PC-9 (cell line): ENCODE measurements at regions not wholly inside any gene's neighbourhood (a gene's known extent, or its start where the extent isn't known, plus 50 kb on each side); places are given as distances from the start of the nearest gene placed in this dataset.
A peak's percentile ranks its signal among the peaks of the same experiment; 100 is the strongest.

Experiments
- BruUV-seq: library from RNA; stranded (reverse); fragments of 400-500 nt; replicated peaks from 2 replicates; lab custom pipeline; 2021; lab: Mats Ljungman, UMichigan
- CTCF ChIA-PET: fragments of 300-600 bp; sonication (Branson Sonifier 250); formaldehyde crosslinking; loops from one replicate; lab custom pipeline; 2022; ENCODE audit warnings: antibody characterized with exemption; lab: Charles Lee
- POLR2A ChIA-PET: fragments of 300-600 bp; sonication (Branson Sonifier 250); formaldehyde crosslinking; loops from one replicate; lab custom pipeline; 2022; ENCODE audit warnings: antibody characterized with exemption; ENCODE audit not compliant: unreplicated experiment; lab: Charles Lee
- DNase-seq, 2 experiments: peaks; one replicate each; pipeline versions ENCODE4 v3.0.0 to v3.0.0-alpha.2; 2015 to 2022; ENCODE audit warnings: mixed read lengths in 1 of 2
- H2AFZ ChIP-seq: fragments of 200-600 bp; sonication (generic); 2 replicates; pipeline ENCODE4 v1.8.1; 2017; ENCODE audit warnings: antibody characterized with exemption
- H3F3A ChIP-seq: fragments of 200-600 bp; sonication (generic); 2 replicates; pipeline ENCODE4 v1.8.1; 2017; ENCODE audit warnings: antibody characterized with exemption, mild to moderate bottlenecking, low read depth; ENCODE audit not compliant: insufficient read depth
- H3K27ac ChIP-seq: fragments of 200-600 bp; sonication (generic); 2 replicates; pipeline ENCODE4 v1.6.1; 2016; ENCODE audit warnings: mixed run types
- H3K27me3 ChIP-seq: fragments of 200-600 bp; sonication (generic); 2 replicates; pipeline ENCODE4 v1.6.1; 2016; ENCODE audit warnings: low read depth, mixed run types; ENCODE audit not compliant: insufficient read depth
- H3K36me3 ChIP-seq: fragments of 200-600 bp; sonication (generic); 2 replicates; pipeline ENCODE4 v1.6.1; 2016; ENCODE audit warnings: low read depth, mixed run types
- H3K4me1 ChIP-seq: fragments of 200-600 bp; sonication (generic); replicated peaks from 2 replicates; pipeline ENCODE4 v1.6.1; 2016; ENCODE audit warnings: mixed run types; ENCODE audit not compliant: insufficient read depth
- H3K4me2 ChIP-seq: fragments of 200-600 bp; sonication (generic); 2 replicates; pipeline ENCODE4 v1.6.1; 2017; ENCODE audit warnings: mixed run types
- H3K4me3 ChIP-seq: fragments of 200-600 bp; sonication (generic); 2 replicates; pipeline ENCODE4 v1.6.1; 2016; ENCODE audit warnings: mixed run types
- H3K79me2 ChIP-seq: fragments of 200-600 bp; sonication (generic); 2 replicates; pipeline ENCODE4 v1.6.1; 2017; ENCODE audit warnings: low read depth, mixed run types
- H3K9me2 ChIP-seq: fragments of 200-600 bp; sonication (generic); 2 replicates; pipeline ENCODE4 v1.8.1; 2017; ENCODE audit warnings: mild to moderate bottlenecking; ENCODE audit not compliant: insufficient read depth
- H3K9me3 ChIP-seq: fragments of 200-600 bp; sonication (generic); 2 replicates; pipeline ENCODE4 v1.8.1; 2016; ENCODE audit warnings: low read depth; ENCODE audit not compliant: insufficient read depth
- H4K20me1 ChIP-seq: fragments of 200-600 bp; sonication (generic); 2 replicates; pipeline ENCODE4 v1.8.1; 2017; ENCODE audit not compliant: insufficient read depth
- EZH2 ChIP-seq: fragments of 200-600 bp; sonication (generic); IDR thresholded peaks from 2 replicates; pipeline ENCODE4 v1.8.0; 2017; ENCODE audit warnings: antibody characterized with exemption, low read depth
- intact Hi-C: fragments of 100-400 bp; cut with micrococcal nuclease; formaldehyde crosslinking; loops from one replicate; pipeline ENCODE4 v1.10.0; 2022; ENCODE audit not compliant: unreplicated experiment
- TF ChIP-seq, protein P1 (sequence below): fragments of 200-600 bp; sonication (generic); conservative IDR thresholded peaks from 2 replicates; pipeline ENCODE4 v1.6.1; 2017; ENCODE audit warnings: mixed run types, antibody characterized with exemption, mild to moderate bottlenecking, moderate library complexity

- TF ChIP-seq, protein P1, sequence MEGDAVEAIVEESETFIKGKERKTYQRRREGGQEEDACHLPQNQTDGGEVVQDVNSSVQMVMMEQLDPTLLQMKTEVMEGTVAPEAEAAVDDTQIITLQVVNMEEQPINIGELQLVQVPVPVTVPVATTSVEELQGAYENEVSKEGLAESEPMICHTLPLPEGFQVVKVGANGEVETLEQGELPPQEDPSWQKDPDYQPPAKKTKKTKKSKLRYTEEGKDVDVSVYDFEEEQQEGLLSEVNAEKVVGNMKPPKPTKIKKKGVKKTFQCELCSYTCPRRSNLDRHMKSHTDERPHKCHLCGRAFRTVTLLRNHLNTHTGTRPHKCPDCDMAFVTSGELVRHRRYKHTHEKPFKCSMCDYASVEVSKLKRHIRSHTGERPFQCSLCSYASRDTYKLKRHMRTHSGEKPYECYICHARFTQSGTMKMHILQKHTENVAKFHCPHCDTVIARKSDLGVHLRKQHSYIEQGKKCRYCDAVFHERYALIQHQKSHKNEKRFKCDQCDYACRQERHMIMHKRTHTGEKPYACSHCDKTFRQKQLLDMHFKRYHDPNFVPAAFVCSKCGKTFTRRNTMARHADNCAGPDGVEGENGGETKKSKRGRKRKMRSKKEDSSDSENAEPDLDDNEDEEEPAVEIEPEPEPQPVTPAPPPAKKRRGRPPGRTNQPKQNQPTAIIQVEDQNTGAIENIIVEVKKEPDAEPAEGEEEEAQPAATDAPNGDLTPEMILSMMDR = no peak
- TF ChIP-seq EZH2 = no peak
- no peaks in the 10 kb centered on the region for H4K20me1 ChIP-seq
- ChIA-PET POLR2A (no interaction called here), CTCF (no interaction called here)
- no peaks in the 10 kb centered on the region for H3K9me2 ChIP-seq
- intact Hi-C loops = no loop called here
- H3K36me3 ChIP-seq = no peaks in the 10 kb centered on the region
- peaks cover 10% of the 10 kb centered on the region for H3F3A ChIP-seq
- 0 out of 2 replicates have a peak, but pooled peaks cover 11% of the 10 kb centered on the region for H3K4me1 ChIP-seq
- BruUV-seq = no TSS peak
- no peaks in the 10 kb centered on the region for H3K27me3 ChIP-seq
- no peaks in the 10 kb centered on the region for H3K79me2 ChIP-seq
- H3K4me2 ChIP-seq = no peak overlapping the region
- H3K4me3 ChIP-seq = no peak overlapping the region
- H2AFZ ChIP-seq = no peak overlapping the region
- H3K9me3 ChIP-seq = no peaks in the 10 kb centered on the region
- no peak for DNase-seq
- H3K27ac ChIP-seq = no peak overlapping the region
These were observed 76.6 kb upstream of the ARID1B start for GRCh38 chr6:156700440-156701057.

- intact Hi-C loops = no loop called here
- TF ChIP-seq, protein P1 = no peak
- TF ChIP-seq EZH2 = no peak
These were observed 77.2 kb upstream of the ARID1B start for GRCh38 chr6:156699935-156700334.

GRCh38 chr6:156699017-156699421 lies 78.2 kb upstream of the ARID1B start:
- H3K27ac ChIP-seq = no peak overlapping the region
- intact Hi-C loops = no loop called here
- H3K4me2 ChIP-seq = peak overlapping the region; percentile 31
- no peaks in the 10 kb centered on the region for H4K20me1 ChIP-seq
- ChIA-PET CTCF (no interaction called here), POLR2A (no interaction called here)
- H3K9me3 ChIP-seq = no peaks in the 10 kb centered on the region
- TF ChIP-seq, protein P1 = no peak
- no peak for TF ChIP-seq EZH2
- no peaks in the 10 kb centered on the region for H3K27me3 ChIP-seq
- H2AFZ ChIP-seq = no peak overlapping the region
- H3F3A ChIP-seq = peaks cover 10% of the 10 kb centered on the region
- H3K4me1 ChIP-seq = 0 out of 2 replicates have a peak, but pooled peaks cover 11% of the 10 kb centered on the region
- H3K79me2 ChIP-seq = no peaks in the 10 kb centered on the region
- H3K9me2 ChIP-seq = no peaks in the 10 kb centered on the region
- H3K36me3 ChIP-seq = no peaks in the 10 kb centered on the region
- no TSS peak for BruUV-seq
- peak; percentile 0 to 79 for DNase-seq
- H3K4me3 ChIP-seq = no peak overlapping the region

More at GRCh38 chr6:156699935-156700334, 77.2 kb upstream of the ARID1B start:
- Histone ChIP-seq H3K9me3 (no peaks in the 10 kb centered on the region), H3K9me2 (no peaks in the 10 kb centered on the region), H3K27ac (no peak overlapping the region), H3K79me2 (no peaks in the 10 kb centered on the region), H4K20me1 (no peaks in the 10 kb centered on the region), H3F3A (peaks cover 10% of the 10 kb centered on the region), H3K4me3 (no peak overlapping the region), H2AFZ (no peak overlapping the region), H3K27me3 (no peaks in the 10 kb centered on the region), H3K4me2 (no peak overlapping the region), H3K4me1 (0 out of 2 replicates have a peak, but pooled peaks cover 11% of the 10 kb centered on the region), H3K36me3 (no peaks in the 10 kb centered on the region)
- POLR2A ChIA-PET = no interaction called here
- BruUV-seq = no TSS peak
- DNase-seq = no peak
- CTCF ChIA-PET = no interaction called here
